ENCODE measurements at regions not wholly inside any gene's neighbourhood (a gene's known extent, or its start where the extent isn't known, plus 50 kb on each side); places are given as distances from the start of the nearest gene placed in this dataset.
A peak's percentile ranks its signal among the peaks of the same experiment; 100 is the strongest.

DNA sequence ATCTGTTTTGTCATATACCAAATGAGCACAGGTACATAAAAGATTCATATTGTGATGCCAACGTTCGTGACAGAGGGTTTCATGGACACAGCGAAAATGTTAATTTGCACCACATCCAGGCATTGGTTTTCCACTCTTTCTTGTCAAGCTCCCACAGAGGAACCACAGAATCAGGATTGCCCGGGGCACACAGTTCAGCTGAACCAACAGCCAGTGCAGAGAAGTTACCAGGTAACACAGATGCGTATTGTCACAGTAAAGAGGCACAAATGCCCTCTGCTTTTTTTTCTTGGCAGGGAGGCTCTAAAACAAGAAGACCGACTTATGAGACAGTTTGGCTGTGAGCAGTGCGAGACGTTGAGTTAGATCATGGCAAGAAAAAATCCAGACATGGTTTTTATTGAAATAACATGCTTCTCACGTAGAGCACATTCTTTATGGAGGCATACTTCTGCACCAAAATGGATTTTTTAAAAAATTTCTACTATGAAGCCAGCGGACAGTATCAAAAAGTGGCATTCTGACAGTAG, 331.1 kb upstream of the KIAA1217 start:
- H3K27ac ChIP-seq (ENCODE audit: low read depth, low read length), result no peak overlapping the region
- H3K4me3 ChIP-seq (ENCODE audit: low read depth, low read length), result no peak overlapping the region
- no peak overlapping the region for H3K18ac ChIP-seq (ENCODE audit: low read length)
- no peak overlapping the region for H3K9ac ChIP-seq (ENCODE audit: low read length)
- no peaks in the 10 kb centered on the region for H3K4me1 ChIP-seq (ENCODE audit: control insufficient read depth in 1 of 2, insufficient read depth in 2 of 2, low read length in 2 of 2)
- no peak overlapping the region for H3K14ac ChIP-seq (ENCODE audit: low read length)
- DNase-seq, result no peak
- H3K27me3 ChIP-seq (ENCODE audit: insufficient read depth, low read length), result no peaks in the 10 kb centered on the region
- H3K79me2 ChIP-seq (ENCODE audit: control insufficient read depth, insufficient read depth, low read length, poor library complexity), result no peaks in the 10 kb centered on the region
- no peak overlapping the region for H2BK5ac ChIP-seq (ENCODE audit: low read depth, low read length, poor library complexity)
- H2AK5ac ChIP-seq (ENCODE audit: low read length), result no peak overlapping the region
- H2BK120ac ChIP-seq (ENCODE audit: insufficient read depth, low read length, poor library complexity), result no peak overlapping the region
- H3K4me2 ChIP-seq (ENCODE audit: low read length), result no peak overlapping the region
- no peaks in the 10 kb centered on the region for H3K9me3 ChIP-seq (ENCODE audit: insufficient read depth, low read depth, low read length)
- H4K12ac ChIP-seq (ENCODE audit: low read depth, low read length), result no peak overlapping the region
- no peak overlapping the region for H4K91ac ChIP-seq (ENCODE audit: low read depth, low read length)
- H3K79me1 ChIP-seq (ENCODE audit: low read length), result no peaks in the 10 kb centered on the region
- H2AFZ ChIP-seq (ENCODE audit: insufficient read depth, low read length, poor library complexity), result no peak overlapping the region
- WGBS (ENCODE audit: extremely low coverage, insufficient coverage, insufficient read length), result no CpG with 5 or more reads among the region's 10 CpGs
- no peak overlapping the region for H4K8ac ChIP-seq (ENCODE audit: low read depth, low read length)
- H3K4ac ChIP-seq (ENCODE audit: low read depth, low read length), result no peak overlapping the region
- no peak overlapping the region for H2BK12ac ChIP-seq (ENCODE audit: low read length)
- H3K36me3 ChIP-seq (ENCODE audit: control insufficient read depth in 1 of 2, insufficient read depth in 2 of 2, low read length in 2 of 2), result no peaks in the 10 kb centered on the region
- no peak overlapping the region for H3K23ac ChIP-seq (ENCODE audit: low read length)

DNA sequence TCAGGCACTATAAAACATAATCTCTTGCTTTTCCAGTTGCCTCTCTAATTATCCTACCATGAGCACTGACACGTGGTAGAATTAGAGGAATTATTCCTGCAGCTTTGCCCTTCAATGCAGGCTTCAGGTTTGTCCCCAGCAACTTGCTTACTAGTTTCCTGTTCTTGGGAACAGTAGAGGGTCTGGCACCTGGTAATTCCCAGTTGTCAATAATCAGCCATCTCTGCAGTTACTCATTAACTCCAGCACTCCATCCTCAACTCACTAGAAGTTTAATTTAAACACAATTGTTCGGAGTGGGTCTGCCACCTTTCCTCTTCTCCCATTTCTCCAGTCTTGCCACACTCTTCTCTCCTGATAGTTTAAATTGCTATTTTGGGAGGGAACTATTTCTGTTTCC, 324.3 kb upstream of the KIAA1217 start:
- H2AK5ac ChIP-seq (ENCODE audit: low read length), result no peak overlapping the region
- no peak overlapping the region for H2BK5ac ChIP-seq (ENCODE audit: low read depth, low read length, poor library complexity)
- no peak overlapping the region for H3K9ac ChIP-seq (ENCODE audit: low read length)
- H3K79me1 ChIP-seq (ENCODE audit: low read length), result no peaks in the 10 kb centered on the region
- WGBS (ENCODE audit: extremely low coverage, insufficient coverage, insufficient read length), result no CpG with 5 or more reads among the region's 2 CpGs
- H4K91ac ChIP-seq (ENCODE audit: low read depth, low read length), result no peak overlapping the region
- H3K4me3 ChIP-seq (ENCODE audit: low read depth, low read length), result no peak overlapping the region
- no peak overlapping the region for H4K8ac ChIP-seq (ENCODE audit: low read depth, low read length)
- H3K4me1 ChIP-seq (ENCODE audit: control insufficient read depth in 1 of 2, insufficient read depth in 2 of 2, low read length in 2 of 2), result no peaks in the 10 kb centered on the region
- no peaks in the 10 kb centered on the region for H3K36me3 ChIP-seq (ENCODE audit: control insufficient read depth in 1 of 2, insufficient read depth in 2 of 2, low read length in 2 of 2)
- H2AFZ ChIP-seq (ENCODE audit: insufficient read depth, low read length, poor library complexity), result no peak overlapping the region
- no peak overlapping the region for H3K4ac ChIP-seq (ENCODE audit: low read depth, low read length)
- no peaks in the 10 kb centered on the region for H3K79me2 ChIP-seq (ENCODE audit: control insufficient read depth, insufficient read depth, low read length, poor library complexity)
- no peak overlapping the region for H3K14ac ChIP-seq (ENCODE audit: low read length)
- no peak overlapping the region for H2BK12ac ChIP-seq (ENCODE audit: low read length)
- H3K9me3 ChIP-seq (ENCODE audit: insufficient read depth, low read depth, low read length), result no peaks in the 10 kb centered on the region
- no peak for DNase-seq
- H4K12ac ChIP-seq (ENCODE audit: low read depth, low read length), result no peak overlapping the region
- no peak overlapping the region for H3K18ac ChIP-seq (ENCODE audit: low read length)
- no peak overlapping the region for H3K27ac ChIP-seq (ENCODE audit: low read depth, low read length)
- no peak overlapping the region for H3K4me2 ChIP-seq (ENCODE audit: low read length)
- H3K27me3 ChIP-seq (ENCODE audit: insufficient read depth, low read length), result no peaks in the 10 kb centered on the region
- no peak overlapping the region for H3K23ac ChIP-seq (ENCODE audit: low read length)
- no peak overlapping the region for H2BK120ac ChIP-seq (ENCODE audit: insufficient read depth, low read length, poor library complexity)

DNA sequence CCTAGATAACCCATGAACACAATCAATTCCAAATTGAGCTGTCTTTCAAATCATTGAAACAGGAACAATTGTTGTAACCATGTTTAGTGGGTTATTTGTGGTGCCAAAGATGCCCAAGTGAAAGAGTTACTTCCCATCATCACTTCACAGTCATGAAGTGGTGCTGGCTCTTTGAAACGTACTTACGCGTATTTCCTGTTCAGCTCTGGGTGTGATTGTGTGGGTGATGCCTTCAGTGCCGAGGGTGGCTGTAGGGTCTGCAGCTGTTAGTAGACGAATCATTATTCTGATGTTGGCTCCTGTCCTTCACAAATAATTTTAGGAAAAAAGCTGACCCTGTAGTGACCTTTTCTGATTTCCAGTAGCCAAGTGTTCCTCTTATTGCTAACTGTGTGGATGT, 323.1 kb upstream of the KIAA1217 start:
- no peak overlapping the region for H3K18ac ChIP-seq (ENCODE audit: low read length)
- H3K4me3 ChIP-seq (ENCODE audit: low read depth, low read length), result no peak overlapping the region
- H3K4ac ChIP-seq (ENCODE audit: low read depth, low read length), result no peak overlapping the region
- no peaks in the 10 kb centered on the region for H3K79me1 ChIP-seq (ENCODE audit: low read length)
- H2BK12ac ChIP-seq (ENCODE audit: low read length), result no peak overlapping the region
- H3K36me3 ChIP-seq (ENCODE audit: control insufficient read depth in 1 of 2, insufficient read depth in 2 of 2, low read length in 2 of 2), result no peaks in the 10 kb centered on the region
- no peak overlapping the region for H2BK120ac ChIP-seq (ENCODE audit: insufficient read depth, low read length, poor library complexity)
- H3K14ac ChIP-seq (ENCODE audit: low read length), result no peak overlapping the region
- H3K27me3 ChIP-seq (ENCODE audit: insufficient read depth, low read length), result no peaks in the 10 kb centered on the region
- no peaks in the 10 kb centered on the region for H3K79me2 ChIP-seq (ENCODE audit: control insufficient read depth, insufficient read depth, low read length, poor library complexity)
- WGBS (ENCODE audit: extremely low coverage, insufficient coverage, insufficient read length), result no CpG with 5 or more reads among the region's 5 CpGs
- no peak overlapping the region for H4K12ac ChIP-seq (ENCODE audit: low read depth, low read length)
- no peak overlapping the region for H4K8ac ChIP-seq (ENCODE audit: low read depth, low read length)
- no peak overlapping the region for H3K27ac ChIP-seq (ENCODE audit: low read depth, low read length)
- no peak overlapping the region for H3K9ac ChIP-seq (ENCODE audit: low read length)
- no peak overlapping the region for H2AK5ac ChIP-seq (ENCODE audit: low read length)
- H2BK5ac ChIP-seq (ENCODE audit: low read depth, low read length, poor library complexity), result no peak overlapping the region
- no peak overlapping the region for H2AFZ ChIP-seq (ENCODE audit: insufficient read depth, low read length, poor library complexity)
- H3K9me3 ChIP-seq (ENCODE audit: insufficient read depth, low read depth, low read length), result no peaks in the 10 kb centered on the region
- no peak overlapping the region for H4K91ac ChIP-seq (ENCODE audit: low read depth, low read length)
- H3K4me2 ChIP-seq (ENCODE audit: low read length), result no peak overlapping the region
- no peak overlapping the region for H3K23ac ChIP-seq (ENCODE audit: low read length)
- H3K4me1 ChIP-seq (ENCODE audit: control insufficient read depth in 1 of 2, insufficient read depth in 2 of 2, low read length in 2 of 2), result no peaks in the 10 kb centered on the region
- DNase-seq, result no peak

GRCh38 chr10:23886355-23886754, 322.6 kb upstream of the KIAA1217 start:
- WGBS (ENCODE audit: extremely low coverage, insufficient coverage, insufficient read length), result no CpG with 5 or more reads among the region's 6 CpGs
- H3K4me1 ChIP-seq (ENCODE audit: control insufficient read depth in 1 of 2, insufficient read depth in 2 of 2, low read length in 2 of 2), result no peaks in the 10 kb centered on the region

More at GRCh38 chr10:23886355-23886754, 322.6 kb upstream of the KIAA1217 start:
- peak in 1 of 2 donors; percentile 12 for DNase-seq
- H3K4ac ChIP-seq (ENCODE audit: low read depth, low read length), result no peak overlapping the region
- H3K4me3 ChIP-seq (ENCODE audit: low read depth, low read length), result no peak overlapping the region
- no peak overlapping the region for H2AFZ ChIP-seq (ENCODE audit: insufficient read depth, low read length, poor library complexity)
- no peaks in the 10 kb centered on the region for H3K9me3 ChIP-seq (ENCODE audit: insufficient read depth, low read depth, low read length)
- no peak overlapping the region for H2BK120ac ChIP-seq (ENCODE audit: insufficient read depth, low read length, poor library complexity)
- no peaks in the 10 kb centered on the region for H3K79me2 ChIP-seq (ENCODE audit: control insufficient read depth, insufficient read depth, low read length, poor library complexity)
- H3K27me3 ChIP-seq (ENCODE audit: insufficient read depth, low read length), result no peaks in the 10 kb centered on the region
- no peak overlapping the region for H4K12ac ChIP-seq (ENCODE audit: low read depth, low read length)
- no peak overlapping the region for H3K9ac ChIP-seq (ENCODE audit: low read length)
- no peak overlapping the region for H3K14ac ChIP-seq (ENCODE audit: low read length)
- no peaks in the 10 kb centered on the region for H3K79me1 ChIP-seq (ENCODE audit: low read length)
- no peaks in the 10 kb centered on the region for H3K36me3 ChIP-seq (ENCODE audit: control insufficient read depth in 1 of 2, insufficient read depth in 2 of 2, low read length in 2 of 2)
- H4K91ac ChIP-seq (ENCODE audit: low read depth, low read length), result no peak overlapping the region
- no peak overlapping the region for H4K8ac ChIP-seq (ENCODE audit: low read depth, low read length)
- no peak overlapping the region for H3K18ac ChIP-seq (ENCODE audit: low read length)
- H3K27ac ChIP-seq (ENCODE audit: low read depth, low read length), result no peak overlapping the region
- H2AK5ac ChIP-seq (ENCODE audit: low read length), result no peak overlapping the region
- H2BK5ac ChIP-seq (ENCODE audit: low read depth, low read length, poor library complexity), result no peak overlapping the region
- no peak overlapping the region for H2BK12ac ChIP-seq (ENCODE audit: low read length)
- H3K23ac ChIP-seq (ENCODE audit: low read length), result no peak overlapping the region
- no peak overlapping the region for H3K4me2 ChIP-seq (ENCODE audit: low read length)

Data from trophoblast cell (in vitro differentiated cells and primary cell).